ENCODE measurements at regions not wholly inside any gene's neighbourhood (a gene's known extent, or its start where the extent isn't known, plus 50 kb on each side); places are given as distances from the start of the nearest gene placed in this dataset.

GRCh38 chr20:22408521-22409402 is 175.6 kb downstream of the FOXA2 start:
- Histone ChIP-seq H3K9me3 (ENCODE audit: control insufficient read depth in 2 of 3, insufficient read depth in 1 of 3, low read length in 3 of 3) (no peaks in the 10 kb centered on the region), H3K27ac (ENCODE audit: low read depth in 2 of 2, low read length in 2 of 2) (no peak overlapping the region), H3K9ac (ENCODE audit: low read length in 3 of 3) (no peak overlapping the region), H3K27me3 (ENCODE audit: control insufficient read depth, insufficient read depth, low read length) (no peaks in the 10 kb centered on the region), H3K36me3 (ENCODE audit: control insufficient read depth in 2 of 3, insufficient read depth in 3 of 3, low read length in 3 of 3) (no peaks in the 10 kb centered on the region), H3K4me1 (ENCODE audit: control insufficient read depth in 2 of 3, insufficient read depth in 2 of 3, low read depth in 1 of 3, low read length in 3 of 3) (peaks cover 0 to 5% (median 5%) of the 10 kb centered on the region in 3 donors), H3K4me3 (ENCODE audit: low read length in 3 of 3) (no peak overlapping the region)
- TF ChIP-seq, protein P1, sequence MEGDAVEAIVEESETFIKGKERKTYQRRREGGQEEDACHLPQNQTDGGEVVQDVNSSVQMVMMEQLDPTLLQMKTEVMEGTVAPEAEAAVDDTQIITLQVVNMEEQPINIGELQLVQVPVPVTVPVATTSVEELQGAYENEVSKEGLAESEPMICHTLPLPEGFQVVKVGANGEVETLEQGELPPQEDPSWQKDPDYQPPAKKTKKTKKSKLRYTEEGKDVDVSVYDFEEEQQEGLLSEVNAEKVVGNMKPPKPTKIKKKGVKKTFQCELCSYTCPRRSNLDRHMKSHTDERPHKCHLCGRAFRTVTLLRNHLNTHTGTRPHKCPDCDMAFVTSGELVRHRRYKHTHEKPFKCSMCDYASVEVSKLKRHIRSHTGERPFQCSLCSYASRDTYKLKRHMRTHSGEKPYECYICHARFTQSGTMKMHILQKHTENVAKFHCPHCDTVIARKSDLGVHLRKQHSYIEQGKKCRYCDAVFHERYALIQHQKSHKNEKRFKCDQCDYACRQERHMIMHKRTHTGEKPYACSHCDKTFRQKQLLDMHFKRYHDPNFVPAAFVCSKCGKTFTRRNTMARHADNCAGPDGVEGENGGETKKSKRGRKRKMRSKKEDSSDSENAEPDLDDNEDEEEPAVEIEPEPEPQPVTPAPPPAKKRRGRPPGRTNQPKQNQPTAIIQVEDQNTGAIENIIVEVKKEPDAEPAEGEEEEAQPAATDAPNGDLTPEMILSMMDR (IDR thresholded peaks at IDR 0.05; ENCODE audit: borderline replicate concordance, extremely low read depth, insufficient read depth), result no peak
- no peak for DNase-seq
- FAIRE-seq, result no peak
- intact Hi-C loops (cut with DNase I), result no loop called here

DNA sequence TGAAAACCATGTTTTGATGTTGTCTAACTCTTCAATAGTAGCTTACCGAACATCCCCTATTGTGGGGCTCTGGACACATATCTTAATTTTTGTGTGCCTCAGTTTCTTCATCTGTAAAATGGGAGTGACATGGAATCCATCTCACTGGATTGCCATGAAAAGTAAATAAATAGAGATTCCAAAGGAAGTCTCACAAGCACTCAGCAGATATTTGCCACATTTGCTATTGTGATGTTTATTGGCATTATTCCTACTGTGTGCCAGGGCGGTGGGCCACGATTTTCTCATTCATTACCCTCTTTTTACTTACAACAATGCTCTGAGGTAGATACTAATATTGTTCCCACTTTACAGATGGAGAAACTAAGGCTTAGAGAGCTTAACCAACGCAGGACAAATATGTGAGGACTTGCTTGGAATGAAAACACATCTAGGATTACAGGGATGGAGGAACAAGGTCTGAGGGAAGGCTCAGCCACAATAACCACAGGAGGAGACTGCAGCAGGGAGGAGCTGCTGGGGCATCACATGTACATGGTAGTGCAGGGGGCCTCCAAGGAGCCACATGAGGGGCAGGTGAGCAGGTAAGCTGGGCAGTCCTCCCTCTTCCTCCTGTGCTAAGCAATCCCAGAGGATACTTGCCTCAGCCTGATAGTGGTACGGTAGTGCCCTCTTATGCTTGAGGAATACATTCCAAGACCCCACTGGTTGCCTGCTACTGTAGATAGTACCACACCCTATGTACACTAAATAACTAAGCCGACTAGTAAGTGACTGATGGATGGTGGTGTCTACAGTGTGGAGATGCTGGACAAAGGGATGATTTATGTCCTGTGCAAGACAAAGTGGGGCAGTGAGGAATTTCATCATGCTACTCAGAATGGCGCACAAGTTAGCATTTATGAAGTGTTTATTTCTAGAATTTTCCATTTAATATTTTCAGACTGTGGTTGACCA is 176.9 kb downstream of the FOXA2 start:
- DNase-seq, result no peak
- intact Hi-C loops (cut with DNase I), result no loop called here
- no peaks in the 10 kb centered on the region for H3K9me3 ChIP-seq (ENCODE audit: control insufficient read depth in 2 of 3, insufficient read depth in 1 of 3, low read length in 3 of 3)
- H3K9ac ChIP-seq (ENCODE audit: low read length in 3 of 3), result no peak overlapping the region
- H3K27me3 ChIP-seq (ENCODE audit: control insufficient read depth, insufficient read depth, low read length), result no peaks in the 10 kb centered on the region
- TF ChIP-seq, protein P1 (IDR thresholded peaks at IDR 0.05; ENCODE audit: borderline replicate concordance, extremely low read depth, insufficient read depth), result no peak
- no peak overlapping the region for H3K27ac ChIP-seq (ENCODE audit: low read depth in 2 of 2, low read length in 2 of 2)
- H3K36me3 ChIP-seq (ENCODE audit: control insufficient read depth in 2 of 3, insufficient read depth in 3 of 3, low read length in 3 of 3), result no peaks in the 10 kb centered on the region
- FAIRE-seq, result no peak
- H3K4me3 ChIP-seq (ENCODE audit: low read length in 3 of 3), result no peak overlapping the region
- H3K4me1 ChIP-seq (ENCODE audit: control insufficient read depth in 2 of 3, insufficient read depth in 2 of 3, low read depth in 1 of 3, low read length in 3 of 3), result peaks cover 0 to 8% (median 5%) of the 10 kb centered on the region in 3 donors

- TF ChIP-seq, protein P1 (IDR thresholded peaks at IDR 0.05; ENCODE audit: borderline replicate concordance, extremely low read depth, insufficient read depth), result no peak
- H3K27ac ChIP-seq (ENCODE audit: low read depth in 2 of 2, low read length in 2 of 2), result no peak overlapping the region
- no peak for DNase-seq
- H3K9ac ChIP-seq (ENCODE audit: low read length in 3 of 3), result no peak overlapping the region
- FAIRE-seq, result no peak
- H3K4me1 ChIP-seq (ENCODE audit: control insufficient read depth in 2 of 3, insufficient read depth in 2 of 3, low read depth in 1 of 3, low read length in 3 of 3), result peaks cover 0 to 8% (median 5%) of the 10 kb centered on the region in 3 donors
- H3K9me3 ChIP-seq (ENCODE audit: control insufficient read depth in 2 of 3, insufficient read depth in 1 of 3, low read length in 3 of 3), result no peaks in the 10 kb centered on the region
- intact Hi-C loops (cut with DNase I), result no loop called here
- H3K4me3 ChIP-seq (ENCODE audit: low read length in 3 of 3), result peak overlapping the region in 1 of 3 donors; percentile 38
- H3K36me3 ChIP-seq (ENCODE audit: control insufficient read depth in 2 of 3, insufficient read depth in 3 of 3, low read length in 3 of 3), result no peaks in the 10 kb centered on the region
- H3K27me3 ChIP-seq (ENCODE audit: control insufficient read depth, insufficient read depth, low read length), result no peaks in the 10 kb centered on the region
These were observed 179.8 kb downstream of the FOXA2 start for GRCh38 chr20:22404419-22405170.
